GM06990 (cell line): ENCODE measurements at regions not wholly inside any gene's neighbourhood (a gene's known extent, or its start where the extent isn't known, plus 50 kb on each side); places are given as distances from the start of the nearest gene placed in this dataset.

Source experiments
- DNase-seq: peaks from one replicate; pipeline ENCODE4 v3.0.0-alpha.2; 2011; ENCODE audit not compliant: insufficient read length; ENCODE audit errors: extremely low read depth
- H3K27me3 ChIP-seq: replicated peaks from 2 replicates; pipeline ENCODE4 v1.6.0; 2011; ENCODE audit warnings: low read length; ENCODE audit not compliant: control insufficient read depth, insufficient read depth
- H3K36me3 ChIP-seq: 2 replicates; pipeline ENCODE4 v1.5.1; 2011; ENCODE audit warnings: low read length; ENCODE audit not compliant: control insufficient read depth, insufficient read depth
- H3K4me3 ChIP-seq: replicated peaks from 2 replicates; pipeline ENCODE4 v1.5.1; 2011; ENCODE audit warnings: low read depth, mild to moderate bottlenecking, control low read depth, low read length
- TF ChIP-seq, protein P1 (sequence below): IDR thresholded peaks from 2 replicates; pipeline ENCODE4 v1.5.1; 2011; ENCODE audit warnings: low read length, control low read depth, mild to moderate bottlenecking, inconsistent platforms; ENCODE audit not compliant: insufficient read depth, poor library complexity, severe bottlenecking

GRCh38 chr9:135240222-135240621 lies 152.8 kb downstream of the OLFM1 start:
- H3K27me3 ChIP-seq: no peaks in the 10 kb centered on the region; the same call in 1 of the 2 replicates
- TF ChIP-seq, protein P1, sequence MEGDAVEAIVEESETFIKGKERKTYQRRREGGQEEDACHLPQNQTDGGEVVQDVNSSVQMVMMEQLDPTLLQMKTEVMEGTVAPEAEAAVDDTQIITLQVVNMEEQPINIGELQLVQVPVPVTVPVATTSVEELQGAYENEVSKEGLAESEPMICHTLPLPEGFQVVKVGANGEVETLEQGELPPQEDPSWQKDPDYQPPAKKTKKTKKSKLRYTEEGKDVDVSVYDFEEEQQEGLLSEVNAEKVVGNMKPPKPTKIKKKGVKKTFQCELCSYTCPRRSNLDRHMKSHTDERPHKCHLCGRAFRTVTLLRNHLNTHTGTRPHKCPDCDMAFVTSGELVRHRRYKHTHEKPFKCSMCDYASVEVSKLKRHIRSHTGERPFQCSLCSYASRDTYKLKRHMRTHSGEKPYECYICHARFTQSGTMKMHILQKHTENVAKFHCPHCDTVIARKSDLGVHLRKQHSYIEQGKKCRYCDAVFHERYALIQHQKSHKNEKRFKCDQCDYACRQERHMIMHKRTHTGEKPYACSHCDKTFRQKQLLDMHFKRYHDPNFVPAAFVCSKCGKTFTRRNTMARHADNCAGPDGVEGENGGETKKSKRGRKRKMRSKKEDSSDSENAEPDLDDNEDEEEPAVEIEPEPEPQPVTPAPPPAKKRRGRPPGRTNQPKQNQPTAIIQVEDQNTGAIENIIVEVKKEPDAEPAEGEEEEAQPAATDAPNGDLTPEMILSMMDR: no peak
- no peak for DNase-seq
- no peaks in the 10 kb centered on the region for H3K36me3 ChIP-seq
- no peak overlapping the region for H3K4me3 ChIP-seq

DNA sequence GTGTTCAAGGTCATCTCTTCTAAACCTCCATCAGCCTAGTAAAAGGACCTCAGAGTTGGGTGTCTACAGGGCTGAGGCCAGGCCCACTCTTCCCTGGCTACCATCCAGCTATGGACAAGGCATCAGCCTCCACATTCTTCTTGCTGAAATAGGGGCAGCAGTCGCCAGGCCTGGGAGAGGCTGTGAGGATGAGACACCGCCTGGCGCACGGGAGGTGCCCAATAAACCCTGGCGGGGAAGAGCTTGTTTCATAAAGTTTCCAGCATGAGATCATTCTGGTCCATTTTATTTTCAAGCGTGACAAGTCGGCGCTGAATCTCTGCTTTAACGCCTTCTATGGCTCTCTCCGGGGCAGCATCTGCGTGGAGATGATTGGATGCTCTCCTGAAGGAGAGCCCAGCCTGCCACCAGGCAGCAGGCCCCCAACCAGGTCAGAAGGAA lies 153.4 kb downstream of the OLFM1 start:
- TF ChIP-seq, protein P1: no peak
- no peak overlapping the region for H3K4me3 ChIP-seq
- H3K27me3 ChIP-seq: no peaks in the 10 kb centered on the region; the same call in 1 of the 2 replicates
- no peaks in the 10 kb centered on the region for H3K36me3 ChIP-seq
- DNase-seq: no peak

DNA sequence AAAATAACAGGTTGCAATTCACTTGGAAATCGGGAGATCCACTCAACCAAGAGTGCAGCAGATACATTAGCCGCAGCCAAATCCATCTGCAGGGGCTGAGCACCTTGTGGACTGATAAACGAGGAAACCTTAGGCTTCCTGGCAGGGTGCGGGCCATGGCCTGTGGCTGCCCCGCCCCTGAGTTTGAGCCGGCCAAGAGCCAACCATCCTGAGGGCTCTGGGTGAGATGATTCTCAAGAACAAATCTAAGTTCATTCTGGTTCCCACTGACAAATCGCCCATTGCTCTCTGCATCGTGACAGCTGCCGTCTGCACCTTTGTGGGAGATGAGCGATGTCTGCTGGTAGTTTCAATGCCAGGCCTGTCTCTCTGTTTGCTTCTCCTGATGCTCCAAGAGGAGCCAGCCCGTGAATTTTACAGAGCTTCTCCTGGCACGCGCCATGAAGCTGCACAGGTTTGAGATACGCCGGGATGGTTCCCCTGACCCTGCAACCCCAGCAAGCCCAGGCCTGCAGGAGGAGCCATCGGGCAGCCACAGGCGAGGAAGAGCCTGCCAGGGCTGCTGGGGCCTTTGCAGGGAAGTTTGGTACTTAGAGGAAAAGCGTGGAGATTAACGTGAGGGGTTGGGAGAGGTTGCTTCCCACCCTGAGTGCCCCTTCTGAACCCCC lies 154.0 kb downstream of the OLFM1 start:
- TF ChIP-seq, protein P1: no peak
- no peaks in the 10 kb centered on the region for H3K36me3 ChIP-seq
- DNase-seq: no peak
- no peak overlapping the region for H3K4me3 ChIP-seq
- H3K27me3 ChIP-seq: no peaks in the 10 kb centered on the region; the same call in 1 of the 2 replicates

DNA sequence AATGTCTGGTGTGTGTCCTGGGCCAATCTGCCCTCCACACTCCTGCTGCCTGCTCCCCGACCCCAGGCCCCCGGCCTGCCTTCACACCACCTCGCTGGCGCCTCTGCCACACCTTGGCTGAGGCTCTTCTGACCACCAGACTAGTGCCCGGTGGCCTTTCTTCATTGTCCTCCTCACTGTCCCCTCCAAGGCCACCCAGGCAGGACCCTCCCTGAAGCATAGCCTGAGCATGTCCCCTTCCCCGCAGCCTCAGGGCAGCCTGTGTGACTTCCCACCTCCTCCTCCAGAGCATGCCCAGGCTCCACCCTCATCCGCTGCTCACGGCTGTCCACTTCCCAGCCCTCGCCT lies 154.6 kb downstream of the OLFM1 start:
- no peak for DNase-seq
- TF ChIP-seq, protein P1: no peak
- Histone ChIP-seq H3K27me3 (no peaks in the 10 kb centered on the region; the same call in 1 of the 2 replicates), H3K4me3 (no peak overlapping the region), H3K36me3 (no peaks in the 10 kb centered on the region)

DNA sequence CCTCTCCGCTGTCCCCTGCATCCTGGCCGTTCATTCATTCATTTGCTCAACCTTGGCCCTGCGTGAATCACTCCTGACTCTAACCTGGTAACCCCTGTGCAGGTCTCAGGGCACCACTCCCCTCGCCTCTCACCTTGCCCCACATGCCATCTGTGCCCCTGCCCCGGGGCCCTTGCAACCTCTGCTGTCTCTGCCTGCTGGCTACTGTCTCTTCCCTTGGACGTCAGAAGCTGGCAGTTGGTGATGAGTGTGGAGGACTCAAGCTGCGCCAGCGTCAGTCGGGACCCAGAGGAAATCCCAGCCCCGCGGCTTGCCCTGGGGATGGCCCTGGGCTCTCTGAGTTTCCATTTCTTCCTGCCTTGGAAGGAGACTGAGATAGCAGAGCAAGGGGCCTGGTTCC lies 154.9 kb downstream of the OLFM1 start:
- TF ChIP-seq, protein P1: no peak
- H3K36me3 ChIP-seq: no peaks in the 10 kb centered on the region
- H3K27me3 ChIP-seq: no peaks in the 10 kb centered on the region; the same call in 1 of the 2 replicates

More for the DNA sequence above, 154.9 kb downstream of the OLFM1 start:
- no peak overlapping the region for H3K4me3 ChIP-seq
- no peak for DNase-seq
